A549 (cell line): ENCODE measurements at regions not wholly inside any gene's neighbourhood (a gene's known extent, or its start where the extent isn't known, plus 50 kb on each side); places are given as distances from the start of the nearest gene placed in this dataset.

Source experiments
- ATAC-seq, 2 experiments: fragments of 200-7000 bp in 1 of 2; fragments of >200 bp in 1 of 2; cut with Nextera tagmentation in 1 of 2; cut with Tn5 transposase in 1 of 2; 3 replicates each; pipeline versions ENCODE4 v1.8.0 to v1.9.1; 2018 to 2020; ENCODE audit warnings: mild to moderate bottlenecking in 1 of 2, moderate library complexity in 1 of 2
- CTCF ChIA-PET: fragments of 300-600 bp; sonication (Branson Sonifier 250); formaldehyde crosslinking; extraction: SDS; loops from one replicate; lab custom pipeline; 2021; ENCODE audit warnings: antibody characterized with exemption, inconsistent platforms; lab: Yijun Ruan, JAX
- POLR2A ChIA-PET: fragments of 350-600 bp; formaldehyde crosslinking; extraction: SDS; loops from one replicate; lab custom pipeline; 2021; ENCODE audit warnings: antibody characterized with exemption, inconsistent platforms; lab: Yijun Ruan, JAX
- DNase-seq, 2 experiments: peaks; one replicate each; pipeline versions ENCODE4 v3.0.0 to v3.0.0-alpha.2; 2011 to 2016; ENCODE audit warnings: low read depth in 1 of 2, low spot score in 1 of 2
- FAIRE-seq: peaks from 2 replicates; lab custom pipeline; 2011; peaks lifted over from hg19 to GRCh38; lab: Jason Lieb, UNC
- H3K27ac ChIP-seq, 2 experiments: fragments of >200 bp; sonication (Bioruptor Twin); formaldehyde crosslinking; 3 replicates each; pipeline ENCODE4 v1.5.1; 2016 to 2017
- H3K4me1 ChIP-seq: fragments of >200 bp; sonication (Bioruptor Twin); formaldehyde crosslinking; 3 replicates; pipeline ENCODE4 v1.6.1; 2016
- H3K4me2 ChIP-seq: fragments of >200 bp; sonication (Bioruptor Twin); formaldehyde crosslinking; 3 replicates; pipeline ENCODE4 v1.6.1; 2016
- H3K4me3 ChIP-seq: fragments of >200 bp; sonication (Bioruptor Twin); formaldehyde crosslinking; 3 replicates; pipeline ENCODE4 v1.5.1; 2016
- H3K9me3 ChIP-seq: fragments of >200 bp; sonication (Bioruptor Twin); formaldehyde crosslinking; 3 replicates; pipeline ENCODE4 v1.6.1; 2016
- CBX2 ChIP-seq: fragments of 200-600 bp; sonication (generic); IDR thresholded peaks from 2 replicates; pipeline ENCODE4 v1.6.1; 2016; ENCODE audit warnings: low read depth, mild to moderate bottlenecking, borderline replicate concordance
- CEBPB ChIP-seq, 2 experiments: fragments of >200 bp in 1 of 2; sonication (Bioruptor Twin) in 1 of 2; formaldehyde crosslinking in 1 of 2; IDR thresholded peaks; 2 replicates each; pipeline ENCODE4 v1.6.1; 2012 to 2016
- ESRRA ChIP-seq: fragments of 150-350 bp; IDR thresholded peaks from 2 replicates; pipeline ENCODE4 v1.6.1; 2014; ENCODE audit warnings: mild to moderate bottlenecking, low read length, borderline replicate concordance
- FOSB ChIP-seq: fragments of 250-450 bp; sonication (Bioruptor Pico); IDR thresholded peaks from 2 replicates; pipeline ENCODE4 v1.5.0; 2020; ENCODE audit warnings: mild to moderate bottlenecking, moderate library complexity
- FOXS1 ChIP-seq: fragments of 250-450 bp; sonication (Bioruptor Pico); IDR thresholded peaks from 2 replicates; pipeline ENCODE4 v1.5.0; 2020; ENCODE audit warnings: mild to moderate bottlenecking, moderate library complexity
- HOXB13 ChIP-seq: fragments of 250-450 bp; sonication (Bioruptor Pico); IDR thresholded peaks from 2 replicates; pipeline ENCODE4 v1.5.0; 2020; ENCODE audit warnings: low read depth, mild to moderate bottlenecking, moderate library complexity
- HOXB5 ChIP-seq: fragments of 250-450 bp; sonication (Bioruptor Pico); IDR thresholded peaks from 2 replicates; pipeline ENCODE4 v1.5.0; 2020; ENCODE audit warnings: mild to moderate bottlenecking, moderate library complexity
- MAFK ChIP-seq: fragments of 450-650 bp; IDR thresholded peaks from 2 replicates; pipeline ENCODE4 v1.6.1; 2014; ENCODE audit not compliant: partially characterized antibody
- NFE2L2 ChIP-seq: fragments of 150-350 bp; conservative IDR thresholded peaks from 2 replicates; pipeline ENCODE4 v1.6.1; 2014; ENCODE audit warnings: low read length
- NPAS2 ChIP-seq: fragments of 250-450 bp; sonication (Bioruptor Pico); IDR thresholded peaks from 2 replicates; pipeline ENCODE4 v1.8.0; 2022; ENCODE audit warnings: mild to moderate bottlenecking, moderate library complexity, borderline replicate concordance
- NR3C1 ChIP-seq: fragments of >200 bp; sonication (Bioruptor Twin); formaldehyde crosslinking; IDR thresholded peaks from 3 replicates; pipeline ENCODE4 v1.6.1; 2017
- PHF8 ChIP-seq: fragments of 200-600 bp; sonication (generic); IDR thresholded peaks from 2 replicates; pipeline ENCODE4 v1.6.1; 2016; ENCODE audit warnings: low read depth, mild to moderate bottlenecking, antibody characterized with exemption, moderate library complexity, borderline replicate concordance
- RNF2 ChIP-seq: fragments of 200-600 bp; sonication (generic); IDR thresholded peaks from 2 replicates; pipeline ENCODE4 v1.6.1; 2016; ENCODE audit warnings: low read depth, mild to moderate bottlenecking, antibody characterized with exemption, moderate library complexity, borderline replicate concordance
- SMC3 ChIP-seq: fragments of >200 bp; sonication (Bioruptor Twin); formaldehyde crosslinking; IDR thresholded peaks from 3 replicates; pipeline ENCODE4 v1.6.1; 2018; ENCODE audit warnings: inconsistent platforms
- TP53 ChIP-seq: fragments of 250-450 bp; sonication (Bioruptor Pico); IDR thresholded peaks from 2 replicates; pipeline ENCODE4 v1.5.0; 2021; ENCODE audit warnings: mild to moderate bottlenecking, moderate library complexity
- ZC3H11A ChIP-seq: fragments of 450-650 bp; IDR thresholded peaks from 2 replicates; pipeline ENCODE4 v1.6.1; 2014; ENCODE audit warnings: antibody characterized with exemption, mild to moderate bottlenecking
- ZFP36 ChIP-seq: fragments of 450-650 bp; IDR thresholded peaks from 2 replicates; pipeline ENCODE4 v1.6.1; 2014; ENCODE audit warnings: borderline replicate concordance; ENCODE audit not compliant: partially characterized antibody
- ZNF302 ChIP-seq: fragments of 250-450 bp; sonication (Bioruptor Pico); IDR thresholded peaks from 2 replicates; pipeline ENCODE4 v1.9.0; 2021; ENCODE audit warnings: inconsistent platforms, mild to moderate bottlenecking, moderate library complexity
- WGBS: methylation state at CpG from one replicate; pipeline ENCODE4 v1.1.6; 2017; ENCODE audit errors: missing lambda C conversion rate; 5-methylcytosine and 5-hydroxymethylcytosine counted together
- TF ChIP-seq, protein P1 (sequence below): fragments of >200 bp; sonication (Bioruptor Twin); formaldehyde crosslinking; IDR thresholded peaks from 2 replicates; pipeline ENCODE4 v1.6.1; 2016
- TF ChIP-seq, protein P2 (sequence below): IDR thresholded peaks from 2 replicates; pipeline ENCODE4 v1.6.1; 2012; ENCODE audit warnings: low read depth, borderline replicate concordance
- TF ChIP-seq, protein P3 (sequence below): fragments of 450-650 bp; IDR thresholded peaks from 2 replicates; pipeline ENCODE4 v1.6.1; 2014; ENCODE audit warnings: antibody characterized with exemption

- TF ChIP-seq SMC3 (no peak), PHF8 (no peak), FOXS1 (no peak), NPAS2 (CRISPR knock-in tag) (no peak)
- TF ChIP-seq, protein P1, sequence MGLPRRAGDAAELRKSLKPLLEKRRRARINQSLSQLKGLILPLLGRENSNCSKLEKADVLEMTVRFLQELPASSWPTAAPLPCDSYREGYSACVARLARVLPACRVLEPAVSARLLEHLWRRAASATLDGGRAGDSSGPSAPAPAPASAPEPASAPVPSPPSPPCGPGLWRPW = no peak
- TF ChIP-seq, protein P2, sequence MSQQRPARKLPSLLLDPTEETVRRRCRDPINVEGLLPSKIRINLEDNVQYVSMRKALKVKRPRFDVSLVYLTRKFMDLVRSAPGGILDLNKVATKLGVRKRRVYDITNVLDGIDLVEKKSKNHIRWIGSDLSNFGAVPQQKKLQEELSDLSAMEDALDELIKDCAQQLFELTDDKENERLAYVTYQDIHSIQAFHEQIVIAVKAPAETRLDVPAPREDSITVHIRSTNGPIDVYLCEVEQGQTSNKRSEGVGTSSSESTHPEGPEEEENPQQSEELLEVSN = no peak
Observed at GRCh38 chr20:47951521-47951971, 166.3 kb upstream of the SULF2 start (continued).

DNA sequence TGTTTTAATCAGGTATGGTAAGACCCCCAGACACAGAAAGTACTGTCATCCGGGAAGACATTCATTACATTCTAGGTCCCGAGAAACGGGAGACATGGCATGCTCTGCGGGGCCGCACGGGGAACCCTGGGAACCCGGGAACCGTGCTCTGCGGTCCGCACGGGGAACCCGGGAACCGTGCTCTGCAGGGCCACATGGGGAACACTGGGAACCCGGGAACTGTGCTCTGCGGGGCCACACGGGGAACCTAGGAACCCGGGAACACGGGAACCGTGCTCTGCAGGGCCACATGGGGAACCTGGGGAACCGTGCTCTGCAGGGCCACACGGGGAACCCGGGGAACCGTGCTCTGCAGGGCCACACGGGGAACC is 165.6 kb upstream of the SULF2 start:
- FAIRE-seq (no peak), DNase-seq (no peak)

DNA sequence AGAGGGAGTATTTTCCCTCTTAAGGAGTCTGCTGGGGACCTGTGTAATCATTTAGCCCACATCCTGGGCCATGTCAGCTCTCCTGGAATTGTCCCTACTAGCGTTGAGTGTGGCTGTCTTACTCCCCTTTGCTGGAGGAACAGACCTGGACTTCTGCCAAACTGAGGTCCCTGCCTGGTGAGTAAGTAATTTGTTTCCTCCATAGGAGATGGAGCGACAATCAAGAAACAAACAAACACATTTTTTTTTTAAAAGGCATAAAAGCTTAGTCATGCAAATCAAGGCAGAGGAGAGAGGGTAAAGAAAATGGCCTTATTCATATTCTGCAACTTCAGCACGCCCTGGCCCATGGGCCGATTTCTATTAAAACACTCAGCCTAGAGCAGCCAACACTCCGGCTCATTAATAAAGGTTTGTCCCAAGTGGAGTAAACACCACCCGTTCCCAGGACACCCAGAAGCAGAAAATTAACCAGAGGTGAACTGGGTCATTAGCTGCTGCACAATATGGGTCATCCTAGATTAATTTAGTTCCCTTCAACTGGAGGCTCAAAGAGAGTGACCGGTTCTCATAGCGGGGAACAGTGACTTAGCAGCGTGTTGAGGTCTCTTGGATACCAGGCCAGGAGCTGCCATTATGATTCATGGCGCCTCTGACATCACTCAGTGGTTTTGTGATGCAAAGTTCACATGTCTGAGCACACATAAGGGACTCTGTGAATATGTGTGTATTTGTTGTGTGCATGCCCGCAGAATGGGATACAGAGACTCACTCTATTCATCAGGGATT is 165.0 kb upstream of the SULF2 start:
- peaks cover 3% of the 10 kb centered on the region; the same call in 1 of the 3 replicates for H3K4me1 ChIP-seq
- peak; percentile 50 for TF ChIP-seq MAFK
- TF ChIP-seq NR3C1 = no peak
- FAIRE-seq (no peak), DNase-seq (peak in 1 of 2 experiments; percentile 20), ATAC-seq (no peak)
- H3K4me2 ChIP-seq = 0 out of 3 replicates have a peak overlapping the region, but pooled peaks have one; percentile 9
- no peak overlapping the region for H3K27ac ChIP-seq
- CTCF ChIA-PET = interaction anchor here (0.8 kb wide), 1 partner anchor 670 kb away, joined by 3 read pairs; no protein-coding TSS in a partner anchor
- 60% methylated on average over 11 of the region's 11 CpGs for WGBS
- POLR2A ChIA-PET = no interaction called here
- no peak overlapping the region for H3K4me3 ChIP-seq
- no peaks in the 10 kb centered on the region for H3K9me3 ChIP-seq

More for the DNA sequence above, 165.6 kb upstream of the SULF2 start:
- TF ChIP-seq ZC3H11A (no peak), CBX2 (no peak), HOXB13 (CRISPR knock-in tag) (no peak), ESRRA (no peak), ZFP36 (no peak), MAFK (no peak), TP53 (CRISPR knock-in tag) (no peak), FOSB (no peak), RNF2 (no peak), NFE2L2 (no peak), PHF8 (no peak), ZNF302 (CRISPR knock-in tag) (no peak), HOXB5 (CRISPR knock-in tag) (no peak), FOXS1 (no peak), CEBPB (IDR thresholded peaks at IDR 0.05) (no peak)
- TF ChIP-seq, protein P3, sequence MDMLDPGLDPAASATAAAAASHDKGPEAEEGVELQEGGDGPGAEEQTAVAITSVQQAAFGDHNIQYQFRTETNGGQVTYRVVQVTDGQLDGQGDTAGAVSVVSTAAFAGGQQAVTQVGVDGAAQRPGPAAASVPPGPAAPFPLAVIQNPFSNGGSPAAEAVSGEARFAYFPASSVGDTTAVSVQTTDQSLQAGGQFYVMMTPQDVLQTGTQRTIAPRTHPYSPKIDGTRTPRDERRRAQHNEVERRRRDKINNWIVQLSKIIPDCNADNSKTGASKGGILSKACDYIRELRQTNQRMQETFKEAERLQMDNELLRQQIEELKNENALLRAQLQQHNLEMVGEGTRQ = no peak
- Histone ChIP-seq H3K4me2 (no peak overlapping the region), H3K9me3 (no peaks in the 10 kb centered on the region), H3K4me1 (peaks cover 3% of the 10 kb centered on the region; the same call in 1 of the 3 replicates), H3K4me3 (no peak overlapping the region), H3K27ac (no peak overlapping the region)
- ChIA-PET CTCF (no interaction called here), POLR2A (no interaction called here)
- no peak for ATAC-seq
- 71% methylated on average over 20 of the region's 24 CpGs for WGBS
